Right cardiac atrium (tissue), 5 donors: ENCODE measurements at regions not wholly inside any gene's neighbourhood (a gene's known extent, or its start where the extent isn't known, plus 50 kb on each side); places are given as distances from the start of the nearest gene placed in this dataset.
A peak's percentile ranks its signal among the peaks of the same experiment; 100 is the strongest.

Source experiments
- ATAC-seq, 2 donors: fragments of 200-7000 bp; cut with Tn5 transposase; one replicate each; pipeline versions ENCODE4 v1.8.0 to v1.9.1; 2020; ENCODE audit warnings: moderate library complexity in 2 of 2, mild to moderate bottlenecking in 1 of 2
- DNase-seq, 3 donors: peaks; one replicate each; pipeline ENCODE4 v3.0.0-alpha.2; 2020
- H3K27ac ChIP-seq: one replicate; pipeline ENCODE4 v1.5.1; 2013; ENCODE audit warnings: mild to moderate bottlenecking, low read length, control low read depth, moderate library complexity
- H3K27me3 ChIP-seq: one replicate; pipeline ENCODE4 v1.6.1; 2013; ENCODE audit not compliant: control insufficient read depth, insufficient read depth
- H3K4me1 ChIP-seq: one replicate; pipeline ENCODE4 v1.6.1; 2013; ENCODE audit warnings: low read length; ENCODE audit not compliant: control insufficient read depth, insufficient read depth
- H3K4me3 ChIP-seq: one replicate; pipeline ENCODE4 v1.5.1; 2013; ENCODE audit warnings: low read length, control low read depth
- H3K9me3 ChIP-seq: one replicate; pipeline ENCODE4 v1.6.1; 2013; ENCODE audit warnings: low read length; ENCODE audit not compliant: control insufficient read depth
- WGBS: extraction: QIAGEN DNeasy Blood & Tissue Kit; methylation state at CpG from one replicate; pipeline ENCODE4 v1.1.7; 2013; 5-methylcytosine and 5-hydroxymethylcytosine counted together
- intact Hi-C, 4 donors: fragments of 100-400 bp; cut with DNase I; formaldehyde crosslinking; loops; one replicate each; pipeline versions ENCODE4 v1.11.0 to v1.14.0; 2022 to 2023
- donor health status: healthy with polysubstance abuse.
- donor health status: DM: no; HTN: yes; CAD: no.
- donor health status: DM: no; HTN: no; CAD: no.
- donor health status: DM: no; HTN: yes; CAD: no; lungs with severe emphysema.
- donor health status: DM: yes; HTN: yes; CAD: no.

DNA sequence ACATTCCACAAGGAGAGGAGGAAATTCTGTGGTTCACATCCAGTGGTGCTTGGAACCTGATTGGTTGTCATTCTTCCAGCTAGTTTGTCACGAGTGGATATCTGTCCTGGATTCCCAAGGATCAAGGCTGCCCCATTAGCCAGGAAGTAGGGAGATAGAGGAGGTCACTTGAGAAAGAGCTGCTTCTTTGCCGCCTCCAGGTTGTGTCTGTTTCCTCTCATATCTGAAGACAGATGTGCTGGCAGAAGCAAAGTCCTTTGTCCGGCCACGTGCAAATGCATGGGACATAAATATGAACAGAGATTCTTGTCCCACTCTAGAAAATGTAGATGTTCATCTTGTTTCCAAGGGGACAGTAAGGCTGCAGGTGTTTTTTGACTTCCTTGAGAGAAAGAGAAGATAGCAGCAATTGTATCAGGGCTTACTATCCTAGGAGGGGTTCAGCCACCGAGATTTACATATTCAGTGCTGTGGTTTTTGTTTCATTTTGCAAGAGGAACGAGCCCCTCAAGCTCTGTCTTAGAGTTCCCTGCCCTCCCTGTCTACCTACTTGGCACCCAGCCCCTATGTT lies 174.4 kb downstream of the RPIA start:
- no peaks in the 10 kb centered on the region for H3K27me3 ChIP-seq
- 26% methylated on average over 6 of the region's 6 CpGs for WGBS
- DNase-seq = no peak
- no peaks in the 10 kb centered on the region for H3K9me3 ChIP-seq
- ATAC-seq = no peak
- H3K4me3 ChIP-seq = no peak overlapping the region
- intact Hi-C loops = no loop called here
- no peaks in the 10 kb centered on the region for H3K4me1 ChIP-seq
- H3K27ac ChIP-seq = no peak overlapping the region

DNA sequence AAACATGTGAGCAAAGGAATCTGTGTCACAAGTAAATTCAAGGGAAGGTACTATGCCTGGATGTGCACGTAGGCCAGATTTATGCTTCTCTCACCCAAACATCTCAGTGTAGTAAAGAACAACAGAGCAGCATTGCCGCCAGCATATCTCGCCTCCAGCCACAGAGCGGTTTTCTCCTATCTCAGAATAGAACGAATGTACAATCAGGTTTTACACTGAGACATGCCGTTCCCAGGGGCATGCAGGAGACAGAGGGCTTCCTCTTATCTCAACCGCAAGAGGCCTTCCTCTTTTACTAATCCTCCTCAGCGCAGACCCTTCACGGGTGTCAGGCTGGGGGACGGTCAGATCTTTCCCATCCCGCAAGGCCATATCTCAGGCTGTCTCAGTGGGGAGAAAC lies 175.3 kb downstream of the RPIA start:
- intact Hi-C loops = no loop called here

DNA sequence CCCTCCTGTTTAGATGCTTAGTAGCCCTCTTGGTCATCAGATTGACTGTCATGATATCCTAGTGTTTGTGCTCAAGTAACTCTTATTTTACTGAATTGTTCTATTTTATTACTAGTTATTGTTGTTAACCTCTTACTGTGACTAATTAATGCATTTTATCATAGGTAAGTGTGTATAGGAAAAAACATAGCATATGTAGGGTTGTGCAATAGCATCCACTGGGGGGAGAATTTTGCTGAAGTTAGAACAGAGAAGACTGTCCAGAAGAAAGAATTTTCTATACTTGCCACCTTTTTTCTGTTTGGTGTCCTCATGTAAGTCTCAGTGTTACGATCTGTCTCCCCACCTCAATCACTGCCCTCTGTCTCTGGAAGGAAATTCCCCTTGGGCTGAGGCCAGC lies 177.4 kb downstream of the RPIA start:
- 83% methylated on average over 1 of the region's 1 CpG for WGBS
- intact Hi-C loops = no loop called here
- Histone ChIP-seq H3K27me3 (no peaks in the 10 kb centered on the region), H3K9me3 (no peaks in the 10 kb centered on the region), H3K27ac (no peak overlapping the region), H3K4me1 (no peaks in the 10 kb centered on the region), H3K4me3 (no peak overlapping the region)
- no peak for ATAC-seq
- no peak for DNase-seq

More for the DNA sequence above, 175.3 kb downstream of the RPIA start:
- Histone ChIP-seq H3K4me1 (no peaks in the 10 kb centered on the region), H3K27ac (no peak overlapping the region), H3K9me3 (no peaks in the 10 kb centered on the region), H3K27me3 (no peaks in the 10 kb centered on the region), H3K4me3 (no peak overlapping the region)
- 32% methylated on average over 11 of the region's 11 CpGs for whole genome bisulfite sequencing
- DNase-seq (peak in 1 of 3 donors; percentile 23), ATAC-seq (no peak)

DNA sequence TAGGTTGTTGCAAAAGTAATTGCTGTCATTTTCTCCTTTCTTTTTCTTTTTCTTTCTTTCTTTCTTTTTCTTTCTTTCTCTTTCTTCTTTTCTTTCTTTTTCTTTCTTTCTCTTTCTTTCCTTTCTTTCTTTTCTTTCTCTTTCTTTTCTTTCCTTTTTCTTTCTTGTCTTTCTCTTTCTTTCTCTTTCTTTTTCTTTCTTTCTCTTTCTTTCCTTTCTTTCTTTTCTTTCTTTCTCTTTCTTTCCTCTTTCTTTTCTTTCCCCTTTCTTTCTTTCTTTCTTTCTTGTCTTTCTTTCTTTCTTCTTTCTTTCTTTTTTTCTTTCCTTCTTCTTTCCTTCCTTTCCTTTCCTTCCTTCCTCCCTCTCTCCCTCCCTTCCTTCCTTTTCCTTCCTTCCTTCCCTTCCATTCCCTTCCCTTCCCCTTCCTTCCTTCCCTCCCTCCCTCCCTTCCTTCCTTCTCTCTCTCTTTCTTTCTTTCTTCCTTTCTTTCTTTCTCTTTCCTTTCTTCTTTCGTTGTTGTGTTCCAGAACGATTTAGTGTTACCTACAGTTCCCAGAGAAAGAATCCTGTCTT lies 178.9 kb downstream of the RPIA start:
- DNase-seq (no peak), ATAC-seq (no peak)
- intact Hi-C loops = loop anchor here in 1 of 4 donors (10.0 kb wide), 1 partner anchor 284 kb away; no protein-coding TSS in a partner anchor
- no peak overlapping the region for H3K27ac ChIP-seq
- H3K27me3 ChIP-seq = no peaks in the 10 kb centered on the region
- H3K4me1 ChIP-seq = no peaks in the 10 kb centered on the region
- no peak overlapping the region for H3K4me3 ChIP-seq
- H3K9me3 ChIP-seq = no peaks in the 10 kb centered on the region
- WGBS = 60% methylated on average over 2 of the region's 2 CpGs

DNA sequence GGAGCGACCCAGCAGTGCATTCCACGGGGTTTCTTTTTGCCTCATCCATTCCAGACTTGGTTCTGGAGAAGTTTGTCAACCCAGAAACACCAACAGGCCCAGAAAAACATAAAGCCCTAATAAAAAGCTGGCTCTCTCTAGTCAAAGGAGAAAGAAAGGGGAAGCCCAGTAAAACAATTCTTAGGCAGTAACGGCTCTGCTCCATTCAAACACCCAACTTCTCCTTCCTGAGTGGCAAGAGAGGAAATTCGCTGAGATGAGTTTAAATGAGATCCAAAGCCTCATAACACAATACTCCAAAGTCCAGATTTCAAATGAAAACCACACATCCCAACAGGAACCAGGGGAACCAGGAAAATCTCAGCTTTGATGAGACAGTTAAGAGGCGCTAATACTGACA lies 179.9 kb downstream of the RPIA start:
- intact Hi-C loops = loop anchor here in 1 of 4 donors (10.0 kb wide), 1 partner anchor 283 kb away; no protein-coding TSS in a partner anchor
- WGBS = 71% methylated on average over 5 of the region's 5 CpGs
- Histone ChIP-seq H3K9me3 (no peaks in the 10 kb centered on the region), H3K27ac (no peak overlapping the region), H3K4me3 (no peak overlapping the region), H3K27me3 (no peaks in the 10 kb centered on the region), H3K4me1 (no peaks in the 10 kb centered on the region)
- DNase-seq (no peak), ATAC-seq (no peak)

DNA sequence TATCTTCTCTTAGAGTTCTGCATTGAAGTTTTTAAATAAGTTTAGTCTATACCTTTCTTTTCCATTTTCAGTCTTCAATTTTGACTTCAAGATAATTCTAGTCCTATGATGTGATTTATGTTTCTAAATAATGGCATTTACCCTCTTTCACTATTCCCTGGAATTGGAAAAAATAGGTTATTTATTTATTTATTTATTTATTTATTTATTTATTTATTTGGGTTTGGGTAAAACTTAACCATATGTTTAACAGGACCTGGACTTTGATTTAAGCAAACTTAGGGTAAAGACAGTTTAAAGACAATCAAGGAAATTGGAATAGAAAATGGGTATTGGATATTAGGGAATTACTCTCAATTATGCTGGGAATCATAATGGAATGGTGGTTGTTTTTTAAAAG lies 182.1 kb downstream of the RPIA start:
- no peaks in the 10 kb centered on the region for H3K4me1 ChIP-seq
- peak overlapping the region; percentile 4 for H3K4me3 ChIP-seq
- H3K27me3 ChIP-seq = no peaks in the 10 kb centered on the region
- no peaks in the 10 kb centered on the region for H3K9me3 ChIP-seq
- DNase-seq = no peak
- H3K27ac ChIP-seq = no peak overlapping the region
- intact Hi-C loops = loop anchor here in 1 of 4 donors (10.0 kb wide), 1 partner anchor 281 kb away; no protein-coding TSS in a partner anchor
- ATAC-seq = no peak

DNA sequence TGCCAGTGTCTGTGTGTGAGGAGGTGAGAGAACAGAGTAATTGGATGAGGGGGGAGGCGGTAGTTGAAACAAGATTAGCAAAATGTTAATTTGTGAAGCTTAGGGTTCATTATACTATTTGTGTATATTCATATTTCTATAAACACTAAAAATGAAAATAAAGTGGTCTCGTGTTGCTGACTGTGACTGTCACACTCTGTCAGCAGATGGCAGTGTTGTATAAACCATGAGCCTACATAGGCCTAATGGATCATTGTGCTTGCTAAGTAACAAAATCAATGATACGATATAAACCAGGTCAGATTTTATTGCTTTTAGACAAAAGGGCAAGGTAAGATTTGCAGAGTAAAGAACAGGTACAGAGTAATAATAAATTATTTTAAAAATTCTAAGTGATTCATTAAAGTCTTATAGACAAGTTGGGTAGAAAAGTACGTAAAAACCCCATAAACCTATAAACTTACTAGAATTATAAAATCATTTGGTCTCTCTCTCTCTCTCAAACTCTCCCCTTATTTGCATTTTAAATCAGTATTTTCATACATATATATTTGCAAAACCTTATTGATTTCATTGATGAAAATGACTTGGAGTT lies 182.7 kb downstream of the RPIA start:
- 26% methylated on average over 4 of the region's 4 CpGs for WGBS
- Histone ChIP-seq H3K27me3 (no peaks in the 10 kb centered on the region), H3K27ac (no peak overlapping the region), H3K9me3 (no peaks in the 10 kb centered on the region), H3K4me3 (peak overlapping the region; percentile 4), H3K4me1 (no peaks in the 10 kb centered on the region)
- DNase-seq = no peak
- intact Hi-C loops = loop anchor here in 1 of 4 donors (10.0 kb wide), 1 partner anchor 281 kb away; no protein-coding TSS in a partner anchor
- peak; percentile 68 to 72 for ATAC-seq

GRCh38 chr2:88875736-88876135 lies 184.3 kb downstream of the RPIA start:
- no peaks in the 10 kb centered on the region for H3K27me3 ChIP-seq
- H3K9me3 ChIP-seq = no peaks in the 10 kb centered on the region
- ATAC-seq = no peak
- no peak overlapping the region for H3K27ac ChIP-seq
- no peak for DNase-seq
- WGBS = 63% methylated on average over 3 of the region's 3 CpGs
- intact Hi-C loops = loop anchor here in 1 of 4 donors (10.0 kb wide), 1 partner anchor 279 kb away; no protein-coding TSS in a partner anchor
- no peaks in the 10 kb centered on the region for H3K4me1 ChIP-seq
- H3K4me3 ChIP-seq = no peak overlapping the region

DNA sequence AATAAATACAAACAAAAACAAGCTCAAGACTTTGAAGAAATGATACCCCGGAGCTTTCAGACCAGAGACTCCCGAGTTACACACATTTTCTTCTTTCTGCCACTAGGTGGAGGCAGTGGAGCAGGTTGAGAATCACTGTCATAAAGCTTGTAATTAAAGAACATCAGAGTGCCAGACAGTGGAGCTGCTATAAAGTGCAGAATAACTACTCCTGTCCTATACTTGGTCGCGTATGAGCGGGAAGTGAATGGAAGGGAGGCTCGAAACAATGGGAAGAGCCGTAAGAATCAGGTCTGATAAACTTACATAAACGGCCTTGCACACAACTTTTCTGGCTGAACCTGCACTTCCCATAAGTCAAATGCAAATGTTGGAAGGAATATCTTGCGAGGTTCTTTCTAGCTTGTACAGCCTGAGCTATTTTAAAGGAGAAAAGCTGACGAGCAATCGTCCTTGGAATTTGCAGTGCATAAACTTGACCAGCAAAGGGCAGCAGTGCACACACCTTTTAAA lies 189.0 kb downstream of the RPIA start:
- H3K9me3 ChIP-seq = no peaks in the 10 kb centered on the region
- intact Hi-C loops = no loop called here
- H3K4me1 ChIP-seq = no peaks in the 10 kb centered on the region
- H3K4me3 ChIP-seq = no peak overlapping the region
- DNase-seq = peak in 1 of 3 donors; percentile 29
- WGBS = 4% methylated on average over 11 of the region's 11 CpGs
- ATAC-seq = peak; percentile 82
- H3K27me3 ChIP-seq = no peaks in the 10 kb centered on the region
- no peak overlapping the region for H3K27ac ChIP-seq

DNA sequence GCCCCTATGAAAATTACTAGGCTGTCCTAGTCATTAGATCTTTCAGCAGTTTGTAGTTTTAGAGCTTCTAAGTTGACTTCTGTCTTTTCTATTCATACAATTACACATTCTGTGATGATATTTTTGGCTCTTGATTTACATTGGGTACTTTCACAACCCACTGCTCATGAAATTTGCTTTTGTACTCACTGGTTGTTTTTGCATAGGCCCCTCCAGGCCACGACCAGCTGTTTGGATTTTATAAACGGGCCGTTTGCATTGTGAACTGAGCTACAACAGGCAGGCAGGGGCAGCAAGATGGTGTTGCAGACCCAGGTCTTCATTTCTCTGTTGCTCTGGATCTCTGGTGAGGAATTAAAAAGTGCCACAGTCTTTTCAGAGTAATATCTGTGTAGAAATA lies 193.8 kb downstream of the RPIA start:
- H3K4me3 ChIP-seq = no peak overlapping the region
- H3K4me1 ChIP-seq = no peaks in the 10 kb centered on the region
- ATAC-seq = no peak
- no peaks in the 10 kb centered on the region for H3K9me3 ChIP-seq
- 72% methylated on average over 3 of the region's 3 CpGs for WGBS
- DNase-seq = no peak
- intact Hi-C loops = no loop called here
- no peak overlapping the region for H3K27ac ChIP-seq
- H3K27me3 ChIP-seq = no peaks in the 10 kb centered on the region

GRCh38 chr2:88885679-88886416 lies 194.4 kb downstream of the RPIA start:
- ATAC-seq (no peak), DNase-seq (no peak)
- no peak overlapping the region for H3K27ac ChIP-seq
- H3K4me3 ChIP-seq = no peak overlapping the region
- 75% methylated on average over 11 of the region's 11 CpGs for WGBS
- H3K9me3 ChIP-seq = no peaks in the 10 kb centered on the region
- H3K4me1 ChIP-seq = no peaks in the 10 kb centered on the region
- intact Hi-C loops = no loop called here
- H3K27me3 ChIP-seq = no peaks in the 10 kb centered on the region
